ENCODE measurements at regions not wholly inside any gene's neighbourhood (a gene's known extent, or its start where the extent isn't known, plus 50 kb on each side); places are given as distances from the start of the nearest gene placed in this dataset.

DNA sequence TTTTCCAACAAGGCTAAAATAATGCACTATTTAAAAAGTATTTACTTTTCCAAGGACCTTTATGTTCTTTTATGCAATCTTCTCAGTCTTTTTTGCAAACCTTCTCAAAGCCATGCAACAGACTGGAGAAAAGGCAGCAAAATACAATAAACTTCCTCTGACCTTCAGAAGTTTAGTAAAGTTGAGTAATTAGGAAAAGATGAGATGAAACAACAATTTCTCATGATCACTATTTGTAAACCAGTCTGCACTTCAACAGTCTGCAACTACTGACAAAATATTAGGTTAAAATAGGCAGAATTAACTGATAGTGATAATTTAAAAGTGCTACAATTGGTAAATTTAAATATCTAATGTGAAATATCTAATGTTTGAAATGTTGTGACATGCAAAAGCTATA, 884.9 kb upstream of the PCDH10 start:
- DNase-seq (ENCODE audit: low spot score), result no peak

DNA sequence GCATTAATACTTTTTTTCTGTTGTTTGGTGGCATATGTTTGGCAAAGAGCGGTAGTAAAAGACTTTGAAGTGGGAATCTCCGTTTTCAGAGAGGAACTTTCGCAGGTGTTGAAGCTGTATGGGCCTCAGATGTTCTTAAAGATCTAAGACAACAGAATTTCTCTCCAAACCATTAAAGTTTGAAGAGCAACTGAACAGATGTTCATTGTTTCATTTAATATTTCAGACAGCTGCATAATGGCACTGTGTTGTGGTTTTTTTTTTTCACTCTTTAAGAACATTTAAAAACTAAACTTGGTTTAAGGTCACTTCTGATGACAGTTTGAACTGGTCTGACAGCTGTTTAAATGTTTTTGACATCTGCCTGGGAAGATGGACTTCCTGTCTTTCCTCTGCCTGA, 882.7 kb upstream of the PCDH10 start:
- DNase-seq (ENCODE audit: low spot score), result no peak

- DNase-seq (ENCODE audit: low spot score), result no peak
Measured at GRCh38 chr4:132267321-132267720, 881.8 kb upstream of the PCDH10 start.

- DNase-seq (ENCODE audit: low spot score), result no peak
Measured at GRCh38 chr4:132269303-132269990, 879.6 kb upstream of the PCDH10 start.

GRCh38 chr4:132275583-132276121, 873.4 kb upstream of the PCDH10 start:
- no peak for DNase-seq (ENCODE audit: low spot score)

- no peak for DNase-seq (ENCODE audit: low spot score)
Measured at GRCh38 chr4:132276185-132276584, 872.9 kb upstream of the PCDH10 start.

DNA sequence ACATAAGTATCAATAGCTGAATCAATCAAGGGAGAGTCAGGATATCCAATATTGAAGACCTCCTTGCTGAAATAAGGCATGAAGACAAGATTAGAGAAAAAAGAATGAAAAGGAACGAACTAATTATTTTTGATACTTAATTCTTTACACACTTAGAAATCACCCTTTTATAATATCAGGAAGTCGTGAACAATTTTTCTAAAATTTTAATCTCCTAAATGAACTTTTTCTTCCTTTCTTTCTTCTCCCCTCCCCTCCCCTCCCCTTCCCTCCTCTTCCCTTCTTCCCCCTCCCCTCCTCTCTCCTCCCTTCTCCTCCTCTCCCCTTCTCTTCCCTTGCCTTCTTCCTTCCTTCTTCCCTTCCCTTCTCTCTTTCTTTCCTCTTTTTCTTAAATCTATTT, 872.1 kb upstream of the PCDH10 start:
- DNase-seq (ENCODE audit: low spot score), result no peak

- no peak for DNase-seq (ENCODE audit: low spot score)
Measured at GRCh38 chr4:132281733-132282132, 867.4 kb upstream of the PCDH10 start.

DNA sequence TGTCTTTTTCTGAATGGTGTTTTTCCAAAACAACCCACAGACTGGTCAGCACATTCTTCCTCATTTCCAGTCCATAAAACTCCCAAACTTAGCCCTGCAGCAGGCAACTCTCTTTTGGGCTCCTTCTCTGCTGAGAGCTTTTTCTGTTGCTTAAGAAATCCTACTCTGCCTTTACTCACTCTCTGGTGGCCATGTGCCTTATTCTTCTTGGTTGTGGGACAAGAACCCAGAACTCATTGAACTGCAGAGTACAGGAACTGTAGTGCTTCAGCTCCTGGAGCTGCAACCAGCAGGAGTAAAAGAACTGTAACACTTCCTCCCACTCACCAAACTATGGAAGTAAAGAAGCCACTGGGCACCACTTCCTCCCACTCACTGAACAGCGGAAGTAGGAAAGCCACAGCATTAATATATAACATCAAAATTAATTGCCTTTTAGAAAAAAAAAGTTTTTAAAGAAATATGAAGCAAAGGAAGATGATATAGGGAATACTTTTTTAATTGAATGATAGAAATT, 864.1 kb upstream of the PCDH10 start:
- no peak for DNase-seq (ENCODE audit: low spot score)

DNA sequence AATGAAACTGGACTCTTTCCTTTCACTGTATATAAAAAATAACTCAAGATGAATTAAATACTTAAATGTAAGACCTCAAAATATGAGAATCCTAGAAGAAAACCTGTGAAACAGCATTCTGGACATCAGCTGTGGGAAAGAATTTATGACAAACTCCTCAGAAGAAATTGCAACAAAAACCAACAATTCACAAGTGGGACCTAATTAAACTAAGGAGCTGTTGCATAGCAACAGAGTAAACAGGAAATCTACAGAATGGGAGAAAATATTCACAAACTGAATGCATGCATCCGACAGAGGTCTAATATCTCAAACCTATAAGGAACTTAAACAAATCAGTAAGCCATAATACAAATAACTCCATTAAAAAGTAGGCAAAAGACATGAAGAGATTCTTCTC, 851.7 kb upstream of the PCDH10 start:
- DNase-seq (ENCODE audit: low spot score), result peak; percentile 4

- DNase-seq (ENCODE audit: low spot score), result no peak
Measured at GRCh38 chr4:132299841-132300240, 849.3 kb upstream of the PCDH10 start.

DNA sequence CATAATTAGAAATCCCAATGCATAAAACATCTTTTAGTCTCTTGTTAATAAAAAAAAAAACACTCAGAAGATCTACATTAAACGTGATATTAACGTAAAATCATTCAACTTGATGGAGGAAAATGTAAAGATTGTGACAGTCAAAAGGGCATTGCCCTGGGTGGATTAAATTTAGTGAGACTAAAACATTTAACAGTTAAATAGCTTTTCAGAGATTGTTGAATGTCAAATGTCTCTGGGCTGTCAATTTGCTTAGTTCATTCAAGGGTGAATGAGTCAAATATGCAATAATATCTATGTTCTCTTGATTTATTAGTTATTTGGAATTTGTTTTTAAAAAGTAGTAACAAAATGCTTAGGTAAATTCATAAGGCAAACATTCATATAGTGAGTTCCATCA, 836.6 kb upstream of the PCDH10 start:
- DNase-seq (ENCODE audit: low spot score), result no peak

DNA sequence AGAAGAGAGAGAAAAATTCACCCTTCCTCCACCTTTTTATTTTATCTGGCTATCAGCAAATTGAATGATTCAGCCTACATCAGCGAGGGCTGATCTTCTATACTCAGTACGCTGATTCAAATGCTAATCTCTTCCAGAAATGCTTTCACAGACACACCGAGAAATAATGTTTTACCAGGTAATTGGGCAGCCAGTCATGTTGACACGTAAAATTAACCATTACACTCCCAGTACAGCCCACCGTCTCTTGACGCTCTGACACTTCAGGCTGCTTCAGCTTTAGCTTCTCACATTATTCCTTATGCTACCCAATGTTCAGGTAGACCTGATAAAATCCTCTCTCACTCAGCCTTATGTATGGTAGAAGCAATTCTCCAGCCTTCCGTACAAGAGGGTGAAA, 835.2 kb upstream of the PCDH10 start:
- no peak for DNase-seq (ENCODE audit: low spot score)

DNA sequence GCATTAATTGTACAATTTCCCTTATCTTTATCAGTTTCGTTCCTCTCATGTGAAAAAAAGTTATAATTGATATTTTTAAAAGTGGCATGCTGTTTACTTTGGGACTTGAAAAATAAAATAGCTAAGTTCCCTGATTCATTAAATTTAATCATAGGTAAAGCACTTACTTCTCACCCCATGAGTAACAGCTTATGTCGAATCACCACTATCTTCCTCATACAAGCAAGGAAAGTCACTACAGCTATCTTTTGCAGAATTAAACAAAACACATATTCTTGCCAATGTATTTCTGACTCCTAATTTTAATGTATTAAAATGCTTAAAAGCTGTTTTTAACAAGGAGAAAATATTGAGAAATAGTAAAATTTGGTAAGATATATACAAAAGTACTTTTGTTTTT, 832.4 kb upstream of the PCDH10 start:
- DNase-seq (ENCODE audit: low spot score), result no peak

- DNase-seq (ENCODE audit: low spot score), result no peak
Measured at GRCh38 chr4:132317923-132318322, 831.2 kb upstream of the PCDH10 start.

DNA sequence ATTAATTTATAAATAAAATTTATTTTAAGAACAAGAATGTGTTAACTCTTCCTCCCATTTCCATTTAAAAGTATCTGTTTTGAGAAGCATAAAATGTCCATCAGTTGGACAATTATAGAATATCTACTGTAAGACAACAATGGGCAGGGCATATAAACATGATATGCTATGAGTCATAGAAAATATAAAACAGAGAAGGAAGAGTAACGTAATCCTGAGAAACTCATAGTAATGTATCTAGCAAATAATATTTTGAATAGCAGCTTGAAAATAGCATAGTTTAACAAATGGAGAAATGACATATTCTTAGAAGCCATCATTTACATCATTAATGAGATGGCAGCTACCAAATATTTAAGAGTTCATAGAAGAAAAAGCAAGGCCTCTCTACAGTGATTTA, 820.3 kb upstream of the PCDH10 start:
- DNase-seq (ENCODE audit: low spot score), result no peak

DNA sequence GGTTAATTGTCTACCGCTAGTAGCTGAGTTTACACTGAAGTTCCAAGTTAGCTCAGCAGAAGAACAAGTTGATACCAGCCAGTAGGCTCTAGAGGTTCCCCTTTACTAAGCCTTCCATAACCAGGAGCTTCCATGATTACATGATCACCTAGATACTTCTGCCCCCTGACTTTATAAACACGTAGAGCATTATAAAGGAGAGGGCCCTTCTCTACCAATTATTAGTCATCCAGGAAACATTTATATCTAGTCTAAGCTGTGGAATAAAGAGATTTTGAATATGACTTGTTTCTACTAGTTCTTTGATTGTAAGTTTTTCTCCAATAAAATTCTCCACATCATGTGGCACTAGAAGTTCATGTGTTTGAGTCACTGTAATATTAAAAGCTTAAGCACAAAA, 818.1 kb upstream of the PCDH10 start:
- no peak for DNase-seq (ENCODE audit: low spot score)

DNA sequence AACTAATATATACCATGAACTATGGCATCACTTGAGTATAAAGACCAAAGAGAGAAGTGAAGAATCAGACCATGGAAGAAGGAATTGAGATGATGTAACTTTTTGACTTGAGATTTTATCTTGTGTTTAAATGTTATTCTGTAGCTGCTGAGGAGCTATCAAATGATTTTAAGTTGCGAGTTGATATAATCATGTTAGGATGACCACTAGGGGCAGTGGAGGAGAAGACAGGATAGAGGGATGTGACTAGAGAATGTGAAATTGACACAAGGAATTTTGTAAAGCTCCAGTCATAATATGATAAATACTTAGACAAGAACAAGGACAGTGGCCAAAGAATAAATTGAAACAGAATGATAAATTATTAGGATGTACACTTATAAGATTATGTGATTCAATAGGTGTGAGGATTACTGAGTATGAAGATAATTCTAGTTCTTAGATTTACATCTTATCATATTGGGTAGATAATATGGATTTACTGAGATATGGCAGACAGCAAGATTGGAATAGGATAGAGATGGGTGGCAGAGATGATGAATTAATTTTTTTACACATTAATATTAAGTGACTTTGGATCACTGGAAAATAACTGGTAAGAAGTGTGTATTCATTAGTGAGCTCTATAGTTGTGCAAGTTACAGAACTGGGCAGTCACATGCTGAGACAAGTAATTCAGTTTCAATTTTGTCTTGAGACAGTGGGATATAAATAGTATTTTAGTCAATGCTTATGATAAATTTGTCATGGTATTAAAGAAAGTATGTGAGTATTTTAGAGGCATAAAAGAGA, 816.0 kb upstream of the PCDH10 start:
- DNase-seq (ENCODE audit: low spot score), result no peak

DNA sequence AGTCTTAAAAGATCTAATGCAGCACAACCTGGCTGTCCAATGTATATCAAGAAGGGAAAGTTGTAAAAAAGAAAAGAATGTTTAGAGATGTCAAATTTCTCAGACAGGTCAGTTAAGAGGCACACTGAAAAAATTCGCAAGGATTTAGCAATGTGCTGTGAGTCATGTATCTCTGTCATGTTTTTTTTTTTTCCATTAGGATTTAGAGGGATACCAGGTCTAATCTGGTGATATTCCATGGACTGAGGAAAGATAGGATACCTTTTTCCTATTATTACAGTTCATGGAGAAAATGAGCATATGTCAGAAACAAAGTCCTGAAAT, 815.4 kb upstream of the PCDH10 start:
- peak; percentile 0 for DNase-seq (ENCODE audit: low spot score)

GRCh38 chr4:132334081-132334480, 815.0 kb upstream of the PCDH10 start:
- DNase-seq (ENCODE audit: low spot score), result no peak

DNA sequence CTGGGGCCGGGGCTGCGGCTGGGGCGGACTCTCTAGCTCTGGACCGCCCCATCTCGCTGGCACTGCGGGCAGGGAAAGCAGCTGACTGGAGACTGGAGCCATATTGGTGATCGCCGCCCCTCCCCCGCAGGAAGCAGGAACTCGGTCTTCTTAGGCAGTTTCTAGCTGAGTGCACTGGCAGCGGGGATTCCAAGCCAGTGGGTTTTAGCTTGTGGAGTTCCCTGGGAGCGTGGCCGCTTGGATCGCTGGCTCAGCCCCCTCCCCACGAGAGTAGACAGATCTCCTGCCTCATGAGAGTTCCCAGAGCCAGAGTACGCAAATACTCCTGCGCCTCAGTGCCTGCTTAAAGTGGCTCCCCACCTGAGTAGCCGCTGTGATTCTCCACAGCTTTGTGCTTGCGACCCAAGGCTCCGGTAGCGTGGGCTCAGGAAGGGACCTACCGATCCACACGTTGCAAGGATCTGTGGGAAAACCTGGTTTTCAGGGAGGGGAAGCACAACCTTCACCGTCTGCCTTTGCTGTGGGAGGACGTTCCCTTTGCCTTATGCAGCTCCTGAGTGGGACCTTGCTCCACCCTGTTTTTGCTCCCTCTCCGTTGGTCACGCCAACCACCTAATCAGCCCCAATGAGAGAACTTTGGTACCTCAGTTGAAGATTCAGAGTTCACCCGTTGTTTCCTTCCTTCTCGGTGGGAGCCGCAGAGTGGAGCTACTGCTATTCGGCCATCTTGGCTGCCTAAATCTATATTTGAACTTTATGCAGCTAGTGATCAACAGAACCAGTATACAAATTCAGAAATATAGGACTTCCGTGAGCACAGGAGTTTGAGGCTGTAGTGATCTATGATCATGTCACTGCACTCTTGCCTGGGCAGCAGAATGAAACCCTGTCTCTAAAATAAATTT, 803.9 kb upstream of the PCDH10 start:
- DNase-seq (ENCODE audit: low spot score), result no peak

DNA sequence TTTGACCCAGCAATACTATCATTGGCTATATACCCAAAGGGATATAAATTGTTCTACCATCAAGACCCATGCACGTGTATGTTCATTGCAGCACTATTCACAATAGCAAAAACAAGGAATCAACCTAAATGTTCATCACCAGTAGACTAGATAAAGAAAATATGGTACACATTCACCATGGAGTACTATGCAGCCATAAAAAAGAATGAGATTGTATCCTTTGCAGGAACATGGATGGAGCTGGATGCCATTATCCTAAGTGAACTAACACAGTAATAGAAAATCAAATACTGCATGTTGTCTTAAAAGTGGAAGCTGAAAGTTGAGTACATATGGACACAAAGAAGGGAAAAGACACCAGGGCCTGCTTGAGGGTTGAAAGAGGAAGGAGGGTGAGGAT, 803.1 kb upstream of the PCDH10 start:
- no peak for DNase-seq (ENCODE audit: low spot score)

All from umbilical cord (tissue), 1 donor.